ENCODE measurements at regions not wholly inside any gene's neighbourhood (a gene's known extent, or its start where the extent isn't known, plus 50 kb on each side); places are given as distances from the start of the nearest gene placed in this dataset.

DNA sequence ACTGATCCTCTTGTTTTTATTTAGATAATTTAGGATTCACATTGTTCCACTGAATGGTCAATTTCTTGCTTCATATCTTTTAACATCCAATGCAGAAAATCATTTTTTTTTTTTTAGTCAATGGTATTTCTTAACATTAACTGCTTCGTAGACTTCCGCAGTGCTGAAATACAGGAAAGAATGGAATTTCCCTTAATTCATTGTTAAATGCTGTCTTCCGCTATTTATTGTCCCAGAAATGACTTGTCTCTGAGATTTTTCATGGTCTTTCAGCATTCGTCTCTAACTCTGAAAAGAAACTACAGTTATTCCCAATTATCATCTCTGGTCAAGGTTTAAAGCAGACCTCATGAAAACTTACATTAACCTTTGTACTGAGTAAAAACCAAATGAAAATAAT is 1029.1 kb upstream of the MANEA start:
- no peak overlapping the region for H3K27ac ChIP-seq
- whole genome bisulfite sequencing, 3 donors: 64 to 68% (median 67%) methylated on average over 4 of the region's 4 CpGs
- no peaks in the 10 kb centered on the region for H3K27me3 ChIP-seq (ENCODE audit: insufficient read depth in 3 of 3, low read length in 2 of 3)
- no peak overlapping the region for H3K4me3 ChIP-seq
- DNase-seq (no peak), ATAC-seq (no peak)
- H3K36me3 ChIP-seq (ENCODE audit: insufficient read depth in 1 of 2, low read depth in 1 of 2): no peaks in the 10 kb centered on the region
- no peaks in the 10 kb centered on the region for H3K9me3 ChIP-seq
- intact Hi-C loops (cut with DNase I): no loop called here
- TF ChIP-seq, protein P1, sequence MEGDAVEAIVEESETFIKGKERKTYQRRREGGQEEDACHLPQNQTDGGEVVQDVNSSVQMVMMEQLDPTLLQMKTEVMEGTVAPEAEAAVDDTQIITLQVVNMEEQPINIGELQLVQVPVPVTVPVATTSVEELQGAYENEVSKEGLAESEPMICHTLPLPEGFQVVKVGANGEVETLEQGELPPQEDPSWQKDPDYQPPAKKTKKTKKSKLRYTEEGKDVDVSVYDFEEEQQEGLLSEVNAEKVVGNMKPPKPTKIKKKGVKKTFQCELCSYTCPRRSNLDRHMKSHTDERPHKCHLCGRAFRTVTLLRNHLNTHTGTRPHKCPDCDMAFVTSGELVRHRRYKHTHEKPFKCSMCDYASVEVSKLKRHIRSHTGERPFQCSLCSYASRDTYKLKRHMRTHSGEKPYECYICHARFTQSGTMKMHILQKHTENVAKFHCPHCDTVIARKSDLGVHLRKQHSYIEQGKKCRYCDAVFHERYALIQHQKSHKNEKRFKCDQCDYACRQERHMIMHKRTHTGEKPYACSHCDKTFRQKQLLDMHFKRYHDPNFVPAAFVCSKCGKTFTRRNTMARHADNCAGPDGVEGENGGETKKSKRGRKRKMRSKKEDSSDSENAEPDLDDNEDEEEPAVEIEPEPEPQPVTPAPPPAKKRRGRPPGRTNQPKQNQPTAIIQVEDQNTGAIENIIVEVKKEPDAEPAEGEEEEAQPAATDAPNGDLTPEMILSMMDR (IDR thresholded peaks at IDR 0.05): no peak
- no peaks in the 10 kb centered on the region for H3K4me1 ChIP-seq

DNA sequence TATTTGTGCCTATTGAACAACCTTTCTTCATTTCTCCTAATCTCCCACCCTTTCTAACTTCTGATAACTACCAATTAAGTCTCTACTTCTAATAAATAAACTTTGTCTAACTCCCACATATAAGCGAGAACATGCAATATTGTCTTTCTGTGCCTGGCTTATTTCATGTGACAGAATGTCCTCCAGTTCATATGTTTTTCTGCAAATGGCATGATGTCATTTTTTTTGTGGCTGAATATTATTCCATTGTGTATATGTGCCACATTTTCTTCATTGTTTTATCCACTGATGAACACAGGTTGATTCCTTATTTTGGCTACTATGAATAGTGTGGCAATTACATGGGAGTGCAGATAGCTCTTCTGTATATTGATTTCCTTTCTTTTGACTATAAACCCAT is 1041.5 kb upstream of the MANEA start:
- intact Hi-C loops (cut with DNase I): no loop called here

GRCh38 chr6:94511502-94512088 is 1065.7 kb upstream of the MANEA start:
- intact Hi-C loops (cut with DNase I): no loop called here
- no peak for DNase-seq

More for the DNA sequence above, 1041.5 kb upstream of the MANEA start:
- no peaks in the 10 kb centered on the region for H3K27me3 ChIP-seq (ENCODE audit: insufficient read depth in 3 of 3, low read length in 2 of 3)
- DNase-seq (no peak), ATAC-seq (no peak)
- H3K4me1 ChIP-seq: no peaks in the 10 kb centered on the region
- H3K36me3 ChIP-seq (ENCODE audit: insufficient read depth in 1 of 2, low read depth in 1 of 2): no peaks in the 10 kb centered on the region
- no peak overlapping the region for H3K4me3 ChIP-seq
- no peaks in the 10 kb centered on the region for H3K9me3 ChIP-seq
- H3K27ac ChIP-seq: no peak overlapping the region
- TF ChIP-seq, protein P1 (IDR thresholded peaks at IDR 0.05): no peak
- 89 to 96% (median 92%) methylated on average over 1 of the region's 1 CpG for WGBS, 3 donors

GRCh38 chr6:94510877-94511276 is 1066.5 kb upstream of the MANEA start:
- no peak for ATAC-seq
- DNase-seq: no peak
- Histone ChIP-seq H3K4me3 (no peak overlapping the region), H3K4me1 (no peaks in the 10 kb centered on the region), H3K36me3 (ENCODE audit: insufficient read depth in 1 of 2, low read depth in 1 of 2) (no peaks in the 10 kb centered on the region), H3K27ac (no peak overlapping the region), H3K9me3 (peaks cover 8% of the 10 kb centered on the region), H3K27me3 (ENCODE audit: insufficient read depth in 3 of 3, low read length in 2 of 3) (no peaks in the 10 kb centered on the region)
- intact Hi-C loops (cut with DNase I): no loop called here
- TF ChIP-seq, protein P1 (IDR thresholded peaks at IDR 0.05): no peak
- WGBS, 3 donors: 72 to 83% (median 81%) methylated on average over 17 to 18 of the region's 18 CpGs

More at GRCh38 chr6:94511502-94512088, 1065.7 kb upstream of the MANEA start:
- Histone ChIP-seq H3K4me1 (no peaks in the 10 kb centered on the region), H3K27me3 (ENCODE audit: insufficient read depth in 3 of 3, low read length in 2 of 3) (no peaks in the 10 kb centered on the region), H3K36me3 (ENCODE audit: insufficient read depth in 1 of 2, low read depth in 1 of 2) (no peaks in the 10 kb centered on the region), H3K4me3 (no peak overlapping the region), H3K9me3 (peaks cover 8% of the 10 kb centered on the region), H3K27ac (no peak overlapping the region)
- WGBS, 3 donors: 86 to 90% (median 90%) methylated on average over 17 of the region's 17 CpGs
- TF ChIP-seq, protein P1 (IDR thresholded peaks at IDR 0.05): no peak
- no peak for ATAC-seq

- TF ChIP-seq, protein P1 (IDR thresholded peaks at IDR 0.05): no peak
- Histone ChIP-seq H3K9me3 (no peaks in the 10 kb centered on the region), H3K4me3 (no peak overlapping the region), H3K36me3 (ENCODE audit: insufficient read depth in 1 of 2, low read depth in 1 of 2) (no peaks in the 10 kb centered on the region), H3K27ac (no peak overlapping the region), H3K4me1 (no peaks in the 10 kb centered on the region), H3K27me3 (ENCODE audit: insufficient read depth in 3 of 3, low read length in 2 of 3) (no peaks in the 10 kb centered on the region)
- DNase-seq (no peak), ATAC-seq (no peak)
- 70 to 80% (median 79%) methylated on average over 2 of the region's 2 CpGs for WGBS, 3 donors
- intact Hi-C loops (cut with DNase I): no loop called here
Measured at GRCh38 chr6:94501516-94501915, 1075.8 kb upstream of the MANEA start.

Data from psoas muscle (tissue), 7 donors.